Bronchial epithelial cell (primary cell): ENCODE measurements at regions not wholly inside any gene's neighbourhood (a gene's known extent, or its start where the extent isn't known, plus 50 kb on each side); places are given as distances from the start of the nearest gene placed in this dataset.
A peak's percentile ranks its signal among the peaks of the same experiment; 100 is the strongest.
"Not testable (repeated sequence)": the region's sequence is repeated elsewhere in the genome, so short reads cannot be mapped to it uniquely, and the experiment has no call there.

Experiments
- DNase-seq: peaks from one replicate; pipeline ENCODE4 v3.0.0-alpha.2; 2010; ENCODE audit warnings: low read depth
- FAIRE-seq: peaks from 2 replicates; lab custom pipeline; 2011; peaks lifted over from hg19 to GRCh38; lab: Jason Lieb, UNC
- H3K27me3 ChIP-seq: 2 replicates; pipeline ENCODE4 v1.5.1; 2011; ENCODE audit warnings: low read length; ENCODE audit not compliant: control insufficient read depth, insufficient read depth
- H3K36me3 ChIP-seq: 2 replicates; pipeline ENCODE4 v1.5.1; 2011; ENCODE audit warnings: low read length; ENCODE audit not compliant: control insufficient read depth, insufficient read depth
- H3K4me3 ChIP-seq: 2 replicates; pipeline ENCODE4 v1.5.1; 2011; ENCODE audit warnings: mild to moderate bottlenecking, low read depth, low read length, control low read depth
- TF ChIP-seq, protein P1 (sequence below): IDR thresholded peaks from 2 replicates; pipeline ENCODE4 v1.5.1; 2011; ENCODE audit warnings: mild to moderate bottlenecking, moderate library complexity, low read length, control low read depth, inconsistent platforms; ENCODE audit not compliant: insufficient read depth, severe bottlenecking

DNA sequence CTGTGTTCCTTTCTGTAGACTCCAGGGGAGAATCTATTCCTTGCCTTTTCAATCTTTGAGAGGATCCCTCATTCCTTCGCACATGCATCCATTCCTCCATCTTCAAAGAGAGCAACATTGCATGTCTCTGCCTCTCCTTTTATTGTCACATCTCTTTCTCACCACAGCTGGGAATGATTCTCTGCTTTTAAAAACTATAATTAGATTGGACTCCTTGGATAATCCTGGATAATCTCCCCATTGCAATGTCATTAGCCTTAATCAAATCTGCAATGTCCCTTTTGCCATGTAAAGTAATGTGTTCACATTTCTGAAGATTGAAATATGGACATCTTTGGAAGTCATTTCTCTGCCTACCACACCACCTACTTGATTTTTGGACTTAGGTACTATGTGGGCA lies 750.1 kb downstream of the COL12A1 start:
- Histone ChIP-seq H3K27me3 (no peaks in the 10 kb centered on the region), H3K36me3 (no peaks in the 10 kb centered on the region), H3K4me3 (no peak overlapping the region)
- DNase-seq (no peak), FAIRE-seq (no peak)
- TF ChIP-seq, protein P1, sequence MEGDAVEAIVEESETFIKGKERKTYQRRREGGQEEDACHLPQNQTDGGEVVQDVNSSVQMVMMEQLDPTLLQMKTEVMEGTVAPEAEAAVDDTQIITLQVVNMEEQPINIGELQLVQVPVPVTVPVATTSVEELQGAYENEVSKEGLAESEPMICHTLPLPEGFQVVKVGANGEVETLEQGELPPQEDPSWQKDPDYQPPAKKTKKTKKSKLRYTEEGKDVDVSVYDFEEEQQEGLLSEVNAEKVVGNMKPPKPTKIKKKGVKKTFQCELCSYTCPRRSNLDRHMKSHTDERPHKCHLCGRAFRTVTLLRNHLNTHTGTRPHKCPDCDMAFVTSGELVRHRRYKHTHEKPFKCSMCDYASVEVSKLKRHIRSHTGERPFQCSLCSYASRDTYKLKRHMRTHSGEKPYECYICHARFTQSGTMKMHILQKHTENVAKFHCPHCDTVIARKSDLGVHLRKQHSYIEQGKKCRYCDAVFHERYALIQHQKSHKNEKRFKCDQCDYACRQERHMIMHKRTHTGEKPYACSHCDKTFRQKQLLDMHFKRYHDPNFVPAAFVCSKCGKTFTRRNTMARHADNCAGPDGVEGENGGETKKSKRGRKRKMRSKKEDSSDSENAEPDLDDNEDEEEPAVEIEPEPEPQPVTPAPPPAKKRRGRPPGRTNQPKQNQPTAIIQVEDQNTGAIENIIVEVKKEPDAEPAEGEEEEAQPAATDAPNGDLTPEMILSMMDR, result no peak

DNA sequence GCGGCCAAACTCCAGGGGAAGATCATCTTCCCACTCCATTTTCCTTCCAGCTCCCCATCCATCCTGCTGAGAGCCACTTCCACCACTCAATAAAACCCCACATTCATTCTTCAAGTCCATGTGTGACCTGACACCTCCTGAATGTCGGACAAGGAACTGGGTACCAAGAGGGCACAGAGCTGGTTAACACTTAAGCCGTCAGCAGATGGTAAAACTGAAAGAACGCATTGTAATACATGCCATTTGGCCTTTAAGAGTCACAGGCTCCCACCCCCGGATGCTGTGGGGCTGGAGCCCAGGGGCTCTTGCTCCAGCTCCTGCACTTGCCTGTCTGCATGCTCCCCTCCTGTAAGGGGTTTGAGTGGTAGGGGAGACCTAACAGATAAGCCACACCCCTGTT lies 753.9 kb downstream of the COL12A1 start:
- Histone ChIP-seq H3K36me3 (no peaks in the 10 kb centered on the region), H3K4me3 (no peak overlapping the region), H3K27me3 (no peaks in the 10 kb centered on the region)
- TF ChIP-seq, protein P1, result no peak
- DNase-seq (no peak), FAIRE-seq (peak; percentile 32)

DNA sequence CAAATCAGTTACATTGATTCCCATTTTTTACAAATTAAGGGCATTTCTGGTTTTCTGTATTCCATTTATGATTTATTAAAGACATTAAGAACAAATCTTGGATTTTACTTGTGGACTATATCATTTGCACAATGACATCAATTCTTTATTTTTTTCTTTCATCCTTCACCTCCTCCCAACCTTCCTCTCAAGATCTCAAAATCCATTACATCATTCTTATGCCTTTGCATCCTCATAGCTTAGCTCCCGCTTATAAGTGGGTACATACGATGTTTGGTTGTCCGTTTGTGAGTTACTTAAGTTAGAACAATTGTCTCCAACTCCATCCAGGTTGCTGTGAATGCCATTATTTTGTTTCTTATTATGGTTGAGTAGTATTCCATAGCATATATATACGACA lies 752.8 kb downstream of the CD109 start:
- Histone ChIP-seq H3K36me3 (no peaks in the 10 kb centered on the region), H3K27me3 (no peaks in the 10 kb centered on the region), H3K4me3 (no peak overlapping the region)
- no peak for FAIRE-seq
- TF ChIP-seq, protein P1, result no peak
- no peak for DNase-seq

GRCh38 chr6:74447013-74447412 lies 751.0 kb downstream of the CD109 start:
- Histone ChIP-seq H3K4me3 (no peak overlapping the region), H3K36me3 (no peaks in the 10 kb centered on the region), H3K27me3 (no peaks in the 10 kb centered on the region)
- FAIRE-seq (no peak), DNase-seq (no peak)
- TF ChIP-seq, protein P1, result no peak

GRCh38 chr6:74439123-74439811 lies 743.3 kb downstream of the CD109 start:
- Histone ChIP-seq H3K4me3 (no peak overlapping the region), H3K27me3 (no peaks in the 10 kb centered on the region), H3K36me3 (no peaks in the 10 kb centered on the region)
- no peak for FAIRE-seq
- no peak for DNase-seq
- TF ChIP-seq, protein P1, result no peak

- not testable (repeated sequence) for H3K27me3 ChIP-seq, H3K36me3 ChIP-seq, DNase-seq, H3K4me3 ChIP-seq, FAIRE-seq
These were observed 742.4 kb downstream of the CD109 start for GRCh38 chr6:74438395-74438794.
